CD4-positive, alpha-beta memory T cell (primary cell): ENCODE measurements at regions not wholly inside any gene's neighbourhood (a gene's known extent, or its start where the extent isn't known, plus 50 kb on each side); places are given as distances from the start of the nearest gene placed in this dataset.

ENCODE experiments used
- CTCF ChIA-PET: fragments of 350-600 bp; sonication (Branson Sonifier 250); formaldehyde crosslinking; loops from one replicate; lab custom pipeline; 2021; ENCODE audit warnings: inconsistent platforms; ENCODE audit not compliant: partially characterized antibody; lab: Charles Lee
- POLR2A ChIA-PET: fragments of 350-600 bp; sonication (Branson Sonifier 250); formaldehyde crosslinking; loops from one replicate; lab custom pipeline; 2021; ENCODE audit not compliant: partially characterized antibody; lab: Charles Lee
- DNase-seq, 5 donors: peaks; one replicate each; pipeline versions ENCODE4 v3.0.0 to v3.0.0-alpha.2; 2020 to 2022; ENCODE audit warnings: mixed read lengths in 1 of 5
- H3K27ac ChIP-seq: one replicate; pipeline ENCODE4 v1.7.0; 2013; ENCODE audit warnings: low read depth, low read length
- H3K27me3 ChIP-seq: 2 replicates; pipeline ENCODE4 v1.7.0; 2013; ENCODE audit warnings: mild to moderate bottlenecking, low read length, moderate library complexity; ENCODE audit not compliant: insufficient read depth
- H3K36me3 ChIP-seq: 2 replicates; pipeline ENCODE4 v1.7.0; 2013; ENCODE audit warnings: mild to moderate bottlenecking, low read length, moderate library complexity; ENCODE audit not compliant: insufficient read depth
- H3K4me1 ChIP-seq: 2 replicates; pipeline ENCODE4 v1.7.0; 2013; ENCODE audit warnings: mild to moderate bottlenecking, low read length, moderate library complexity; ENCODE audit not compliant: insufficient read depth
- H3K4me3 ChIP-seq, 2 donors: one replicate each; pipeline ENCODE4 v1.7.0; 2013; ENCODE audit warnings: low read length in 2 of 2, mild to moderate bottlenecking in 1 of 2
- H3K9me3 ChIP-seq, 2 donors: one replicate each; pipeline ENCODE4 v1.7.0; 2013; ENCODE audit warnings: low read length in 2 of 2, control low read depth in 1 of 2; ENCODE audit not compliant: control insufficient read depth in 1 of 2
- H3K27ac Mint-ChIP-seq, 7 donors: one replicate each; pipeline ENCODE4 v1.8.0; 2020 to 2021; ENCODE audit warnings: mixed read lengths in 7 of 7, mild to moderate bottlenecking in 6 of 7, inconsistent platforms in 3 of 7, moderate library complexity in 3 of 7
- H3K27me3 Mint-ChIP-seq, 2 donors: one replicate each; pipeline ENCODE4 v1.8.0; 2020 to 2021; ENCODE audit warnings: mixed read lengths in 2 of 2
- H3K36me3 Mint-ChIP-seq, 2 donors: one replicate each; pipeline ENCODE4 v1.8.0; 2020 to 2021; ENCODE audit warnings: mixed read lengths in 2 of 2, inconsistent platforms in 1 of 2, mild to moderate bottlenecking in 1 of 2
- H3K4me1 Mint-ChIP-seq, 4 donors: one replicate each; pipeline ENCODE4 v1.8.0; 2020 to 2021; ENCODE audit warnings: mixed read lengths in 4 of 4, mild to moderate bottlenecking in 1 of 4
- H3K4me3 Mint-ChIP-seq, 8 donors: one replicate each; pipeline ENCODE4 v1.8.0; 2020 to 2021; ENCODE audit warnings: mixed read lengths in 8 of 8, mild to moderate bottlenecking in 7 of 8, moderate library complexity in 6 of 8, inconsistent platforms in 3 of 8
- H3K9me3 Mint-ChIP-seq, 8 donors: one replicate each; pipeline ENCODE4 v1.8.0; 2020 to 2021; ENCODE audit warnings: mixed read lengths in 8 of 8, mild to moderate bottlenecking in 5 of 8, inconsistent platforms in 3 of 8, moderate library complexity in 1 of 8
- intact Hi-C: fragments of 100-400 bp; cut with micrococcal nuclease; formaldehyde crosslinking; loops from one replicate; pipeline ENCODE4 v1.15.1; 2023

- no peak overlapping the region for H3K27ac Mint-ChIP-seq
- Histone ChIP-seq H3K4me3 (no peak overlapping the region), H3K36me3 (no peaks in the 10 kb centered on the region), H3K9me3 (no peaks in the 10 kb centered on the region), H3K4me1 (no peaks in the 10 kb centered on the region), H3K27ac (no peak overlapping the region), H3K27me3 (no peaks in the 10 kb centered on the region)
- no peak for DNase-seq
- H3K36me3 Mint-ChIP-seq = no peaks in the 10 kb centered on the region
- H3K27me3 Mint-ChIP-seq = peaks cover 9 to 12% of the 10 kb centered on the region in 2 donors
- ChIA-PET POLR2A (no interaction called here), CTCF (no interaction called here)
- H3K4me3 Mint-ChIP-seq = no peak overlapping the region
- H3K9me3 Mint-ChIP-seq = peaks cover 0 to 14% (median 4%) of the 10 kb centered on the region in 8 donors
- H3K4me1 Mint-ChIP-seq = peaks cover 12 to 23% (median 13%) of the 10 kb centered on the region in 4 donors
- intact Hi-C loops = no loop called here
Measured at GRCh38 chr6:17012421-17013225, 89.2 kb upstream of the STMND1 start.

DNA sequence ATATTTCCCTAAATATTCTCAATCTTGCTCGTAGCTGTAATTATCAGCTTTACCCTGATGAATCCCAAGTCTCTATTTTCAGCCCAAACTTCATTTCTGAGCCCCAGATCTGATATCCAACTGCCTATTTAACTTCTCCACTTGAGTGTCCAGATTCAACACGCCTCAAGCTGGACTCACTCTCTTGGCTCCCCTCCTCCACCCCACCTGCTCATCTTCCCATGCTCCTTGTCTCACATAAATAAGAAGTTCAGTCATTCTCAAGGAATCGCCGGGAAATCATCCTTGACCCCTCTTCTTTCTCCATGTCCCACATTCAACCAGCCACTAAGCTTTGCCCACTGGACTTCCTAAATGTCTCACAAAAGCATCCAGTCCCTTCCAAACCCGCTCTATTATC lies 89.9 kb upstream of the STMND1 start:
- H3K9me3 ChIP-seq = no peaks in the 10 kb centered on the region
- H3K27ac Mint-ChIP-seq = no peak overlapping the region
- H3K27ac ChIP-seq = no peak overlapping the region
- no peak overlapping the region for H3K4me3 Mint-ChIP-seq
- no peaks in the 10 kb centered on the region for H3K27me3 ChIP-seq
- DNase-seq = no peak
- CTCF ChIA-PET = no interaction called here
- peaks cover 12 to 23% (median 13%) of the 10 kb centered on the region in 4 donors for H3K4me1 Mint-ChIP-seq
- H3K4me3 ChIP-seq = no peak overlapping the region
- no peaks in the 10 kb centered on the region for H3K4me1 ChIP-seq
- intact Hi-C loops = no loop called here
- H3K27me3 Mint-ChIP-seq = peaks cover 10 to 13% of the 10 kb centered on the region in 2 donors
- H3K9me3 Mint-ChIP-seq = peaks cover 0 to 16% (median 6%) of the 10 kb centered on the region in 8 donors
- POLR2A ChIA-PET = no interaction called here
- no peaks in the 10 kb centered on the region for H3K36me3 Mint-ChIP-seq
- no peaks in the 10 kb centered on the region for H3K36me3 ChIP-seq

- peaks cover 0 to 13% (median 7%) of the 10 kb centered on the region in 8 donors for H3K9me3 Mint-ChIP-seq
- DNase-seq = no peak
- no peaks in the 10 kb centered on the region for H3K4me1 Mint-ChIP-seq
- H3K27ac Mint-ChIP-seq = no peak overlapping the region
- Histone ChIP-seq H3K36me3 (no peaks in the 10 kb centered on the region), H3K4me3 (no peak overlapping the region), H3K27me3 (no peaks in the 10 kb centered on the region), H3K27ac (no peak overlapping the region), H3K4me1 (no peaks in the 10 kb centered on the region), H3K9me3 (no peaks in the 10 kb centered on the region)
- intact Hi-C loops = no loop called here
- H3K4me3 Mint-ChIP-seq = no peak overlapping the region
- ChIA-PET CTCF (no interaction called here), POLR2A (no interaction called here)
- H3K27me3 Mint-ChIP-seq = peaks cover 16 to 29% of the 10 kb centered on the region in 2 donors
- no peaks in the 10 kb centered on the region for H3K36me3 Mint-ChIP-seq
Measured at GRCh38 chr6:17007749-17008148, 94.1 kb upstream of the STMND1 start.

DNA sequence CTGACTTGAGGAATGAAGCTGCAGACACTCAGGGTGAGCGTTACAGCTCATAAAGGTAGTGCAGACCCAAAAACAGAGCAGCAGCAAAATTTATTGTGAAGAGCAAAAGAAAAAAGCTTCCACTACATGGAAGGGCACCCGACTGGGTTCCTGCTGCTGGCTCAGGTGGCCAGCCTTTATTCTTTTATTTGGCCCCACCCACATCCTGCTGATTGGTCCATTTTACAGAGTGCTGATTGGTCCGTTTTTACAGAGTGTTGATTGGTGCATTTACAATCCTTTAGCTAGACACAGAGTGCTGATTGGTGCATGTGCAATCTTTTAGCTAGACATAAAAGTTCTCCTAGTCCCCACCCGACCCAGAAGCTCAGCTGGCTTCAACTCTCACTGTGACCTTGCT lies 95.3 kb upstream of the STMND1 start:
- Mint-ChIP-seq H3K27ac (no peak overlapping the region), H3K4me3 (no peak overlapping the region), H3K27me3 (peaks cover 21 to 36% of the 10 kb centered on the region in 2 donors), H3K4me1 (no peaks in the 10 kb centered on the region), H3K9me3 (peaks cover 0 to 13% (median 7%) of the 10 kb centered on the region in 8 donors), H3K36me3 (no peaks in the 10 kb centered on the region)
- ChIA-PET CTCF (interaction anchor here (0.8 kb wide), 1 partner anchor 8 kb away, joined by 3 read pairs; no protein-coding TSS in a partner anchor), POLR2A (no interaction called here)
- DNase-seq = no peak
- Histone ChIP-seq H3K4me1 (no peaks in the 10 kb centered on the region), H3K27ac (no peak overlapping the region), H3K36me3 (no peaks in the 10 kb centered on the region), H3K9me3 (no peaks in the 10 kb centered on the region), H3K4me3 (no peak overlapping the region), H3K27me3 (no peaks in the 10 kb centered on the region)
- intact Hi-C loops = no loop called here

DNA sequence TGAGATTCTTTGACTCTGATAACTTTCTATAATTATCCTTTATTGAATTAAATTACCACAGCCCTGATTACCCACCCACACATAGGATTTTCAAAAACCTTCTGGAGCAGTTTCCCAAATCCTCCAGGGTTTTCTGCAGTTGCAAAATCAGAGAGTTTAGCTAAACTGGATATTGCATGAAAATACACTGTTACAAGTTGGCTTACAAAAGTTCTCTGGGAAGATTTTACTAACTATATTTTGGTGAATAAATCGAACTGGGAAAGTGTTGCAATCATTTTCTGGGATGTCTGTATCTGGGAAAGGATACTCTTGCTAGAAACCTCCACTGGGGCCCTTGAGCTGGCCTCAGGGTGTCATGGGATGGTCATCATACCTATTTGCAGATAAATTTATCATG lies 97.6 kb upstream of the STMND1 start:
- Mint-ChIP-seq H3K4me3 (no peak overlapping the region), H3K9me3 (peaks cover 0 to 13% (median 7%) of the 10 kb centered on the region in 8 donors), H3K4me1 (no peaks in the 10 kb centered on the region), H3K27me3 (peaks cover 25 to 40% of the 10 kb centered on the region in 2 donors), H3K36me3 (no peaks in the 10 kb centered on the region), H3K27ac (no peak overlapping the region)
- DNase-seq = no peak
- no peaks in the 10 kb centered on the region for H3K9me3 ChIP-seq
- no peaks in the 10 kb centered on the region for H3K27me3 ChIP-seq
- intact Hi-C loops = no loop called here
- no peak overlapping the region for H3K4me3 ChIP-seq
- ChIA-PET CTCF (no interaction called here), POLR2A (no interaction called here)
- no peaks in the 10 kb centered on the region for H3K36me3 ChIP-seq
- no peaks in the 10 kb centered on the region for H3K4me1 ChIP-seq
- H3K27ac ChIP-seq = no peak overlapping the region

DNA sequence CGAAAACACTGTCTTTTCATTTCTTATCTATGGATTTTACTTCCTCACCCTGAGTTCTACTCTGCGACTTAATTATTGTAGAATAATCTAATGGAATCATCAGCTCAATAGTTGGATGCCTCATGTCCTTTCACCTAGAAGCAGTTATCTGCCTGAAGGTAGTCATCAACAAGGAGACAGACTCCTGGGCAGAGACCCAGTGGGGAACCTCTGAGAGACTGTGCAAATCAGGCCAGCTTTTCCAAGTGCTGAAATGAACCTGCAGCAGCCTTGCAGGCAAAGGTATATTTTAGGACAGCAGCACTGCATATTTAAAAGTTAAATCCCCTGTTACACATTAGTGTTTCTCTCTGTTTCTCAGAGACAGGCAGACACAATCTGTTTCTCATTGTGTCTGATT lies 99.7 kb upstream of the STMND1 start:
- Histone ChIP-seq H3K27me3 (no peaks in the 10 kb centered on the region), H3K27ac (no peak overlapping the region), H3K4me3 (no peak overlapping the region), H3K9me3 (no peaks in the 10 kb centered on the region), H3K4me1 (no peaks in the 10 kb centered on the region), H3K36me3 (no peaks in the 10 kb centered on the region)
- Mint-ChIP-seq H3K36me3 (no peaks in the 10 kb centered on the region), H3K27ac (no peak overlapping the region), H3K4me1 (no peaks in the 10 kb centered on the region), H3K27me3 (peaks cover 23 to 45% of the 10 kb centered on the region in 2 donors), H3K4me3 (no peak overlapping the region), H3K9me3 (peaks cover 0 to 10% (median 0%) of the 10 kb centered on the region in 8 donors)
- DNase-seq = no peak
- CTCF ChIA-PET = no interaction called here
- POLR2A ChIA-PET = no interaction called here
- intact Hi-C loops = no loop called here

DNA sequence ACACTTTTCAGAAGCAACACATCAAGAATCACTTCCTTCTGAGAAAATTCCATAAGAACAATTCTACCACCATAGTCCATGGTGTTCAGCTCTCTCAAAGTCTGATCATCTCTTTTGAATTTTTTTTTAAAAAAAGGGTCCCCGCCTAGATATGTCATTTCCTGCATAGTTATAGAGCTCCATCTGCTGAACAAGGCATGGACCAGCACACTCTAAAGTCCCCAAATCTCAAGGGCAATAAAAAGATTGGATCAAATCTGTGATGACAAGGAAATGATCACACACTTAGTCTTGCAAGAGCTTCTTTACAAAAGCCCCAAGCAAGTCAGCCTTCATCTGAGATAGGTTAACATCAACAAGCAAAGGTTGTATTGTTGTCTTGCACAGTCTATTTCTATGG lies 100.7 kb upstream of the STMND1 start:
- Mint-ChIP-seq H3K36me3 (no peaks in the 10 kb centered on the region), H3K4me3 (no peak overlapping the region), H3K27me3 (peaks cover 25 to 43% of the 10 kb centered on the region in 2 donors), H3K4me1 (no peaks in the 10 kb centered on the region), H3K9me3 (peaks cover 0 to 9% (median 0%) of the 10 kb centered on the region in 8 donors), H3K27ac (no peak overlapping the region)
- POLR2A ChIA-PET = no interaction called here
- H3K36me3 ChIP-seq = no peaks in the 10 kb centered on the region
- no peaks in the 10 kb centered on the region for H3K9me3 ChIP-seq
- no peak overlapping the region for H3K27ac ChIP-seq
- no peak overlapping the region for H3K4me3 ChIP-seq
- CTCF ChIA-PET = no interaction called here
- intact Hi-C loops = no loop called here
- H3K27me3 ChIP-seq = no peaks in the 10 kb centered on the region
- H3K4me1 ChIP-seq = no peaks in the 10 kb centered on the region
- no peak for DNase-seq
